H1 (cell line): ENCODE measurements at regions not wholly inside any gene's neighbourhood (a gene's known extent, or its start where the extent isn't known, plus 50 kb on each side); places are given as distances from the start of the nearest gene placed in this dataset.

Source experiments
- CHD2 ChIP-seq: IDR thresholded peaks from 2 replicates; pipeline ENCODE4 v1.6.1; 2012; ENCODE audit warnings: low read length, improper control_type of control experiment
- CTBP2 ChIP-seq: IDR thresholded peaks from 2 replicates; pipeline ENCODE4 v1.7.0; 2011; ENCODE audit warnings: borderline replicate concordance, mild to moderate bottlenecking, moderate library complexity, mixed read lengths, low read length; ENCODE audit not compliant: insufficient read depth, insufficient read length
- CTCF ChIP-seq, 3 experiments: IDR thresholded peaks; 1 replicate in 2 of 3; 2 replicates in 1 of 3; pipeline versions ENCODE4 v1.5.1 to v1.6.1; 2011; ENCODE audit warnings: low read length in 3 of 3, mild to moderate bottlenecking in 3 of 3, inconsistent platforms in 2 of 3, low read depth in 1 of 3, moderate library complexity in 1 of 3; ENCODE audit not compliant: insufficient read depth in 1 of 3; ENCODE audit errors: control extremely low read depth in 1 of 3
- EZH2 ChIP-seq: fragments of 200-600 bp; sonication (generic); IDR thresholded peaks from 2 replicates; pipeline ENCODE4 v1.7.1; 2012; ENCODE audit warnings: low read depth, mild to moderate bottlenecking, moderate library complexity, low read length, inconsistent platforms; ENCODE audit not compliant: severe bottlenecking
- HDAC2 ChIP-seq, 2 experiments: fragments of 300-600 bp in 1 of 2; sonication (generic) in 1 of 2; IDR thresholded peaks; 2 replicates each; pipeline ENCODE4 v1.6.1; 2011 to 2012; ENCODE audit warnings: low read depth in 2 of 2, low read length in 2 of 2, mild to moderate bottlenecking in 2 of 2, moderate library complexity in 2 of 2, borderline replicate concordance in 1 of 2, inconsistent platforms in 1 of 2
- POLR2AphosphoS5 ChIP-seq: IDR thresholded peaks from 2 replicates; pipeline ENCODE4 v1.6.1; 2011; ENCODE audit warnings: low read depth, low read length
- RAD21 ChIP-seq, 2 experiments: IDR thresholded peaks in 1 of 2; conservative IDR thresholded peaks in 1 of 2; 2 replicates each; pipeline ENCODE4 v1.6.1; 2011; ENCODE audit warnings: low read depth in 2 of 2, low read length in 2 of 2, improper control_type of control experiment in 1 of 2, inconsistent platforms in 1 of 2, mild to moderate bottlenecking in 1 of 2, moderate library complexity in 1 of 2
- TAF1 ChIP-seq: IDR thresholded peaks from 2 replicates; pipeline ENCODE4 v1.6.1; 2011; ENCODE audit warnings: mild to moderate bottlenecking, low read depth, low read length
- ZNF274 ChIP-seq: IDR thresholded peaks from 2 replicates; pipeline ENCODE4 v1.7.0; 2012; ENCODE audit warnings: low read length, borderline replicate concordance; ENCODE audit errors: extremely low read depth
- TF ChIP-seq, protein P1 (sequence below): IDR thresholded peaks from 2 replicates; pipeline ENCODE4 v1.6.1; 2012; ENCODE audit warnings: inconsistent platforms

- TF ChIP-seq CHD2 (no peak), TAF1 (no peak), CTBP2 (no peak), POLR2AphosphoS5 (no peak), CTCF (IDR thresholded peaks at IDR 0.05; ENCODE audit: control extremely low read depth in 1 of 3, insufficient read depth in 1 of 3, low read depth in 1 of 3, low read length in 3 of 3) (no peak), ZNF274 (no peak), EZH2 (no peak), HDAC2 (IDR thresholded peaks at IDR 0.05; ENCODE audit: borderline replicate concordance in 1 of 2, low read depth in 2 of 2, low read length in 2 of 2) (no peak), RAD21 (IDR thresholded peaks at IDR 0.05 in 1 of 2, conservative IDR thresholded peaks at IDR 0.05 in 1 of 2; ENCODE audit: low read depth in 2 of 2, low read length in 2 of 2) (no peak)
- TF ChIP-seq, protein P1, sequence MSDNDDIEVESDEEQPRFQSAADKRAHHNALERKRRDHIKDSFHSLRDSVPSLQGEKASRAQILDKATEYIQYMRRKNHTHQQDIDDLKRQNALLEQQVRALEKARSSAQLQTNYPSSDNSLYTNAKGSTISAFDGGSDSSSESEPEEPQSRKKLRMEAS: no peak
Measured at GRCh38 chr3:190182418-190183043, 61.8 kb upstream of the P3H2 start.
